Heart left ventricle (tissue), 16 donors: ENCODE measurements at regions not wholly inside any gene's neighbourhood (a gene's known extent, or its start where the extent isn't known, plus 50 kb on each side); places are given as distances from the start of the nearest gene placed in this dataset.

Experiments
- ATAC-seq, 4 donors: fragments of 200-7000 bp; cut with Tn5 transposase; one replicate each; pipeline ENCODE4 v1.9.1; 2020 to 2022; ENCODE audit warnings: moderate library complexity in 4 of 4, mild to moderate bottlenecking in 3 of 4, moderate number of reproducible peaks in 1 of 4
- DNase-seq, 5 donors: peaks; one replicate each; pipeline ENCODE4 v3.0.0-alpha.2; 2020
- H3K27ac ChIP-seq, 12 donors: fragments of 200-600 bp; sonication (generic) in 4 of 12; one replicate each; pipeline versions ENCODE4 v1.5.0 to v1.8.0; 2016 to 2022; ENCODE audit warnings: mild to moderate bottlenecking in 2 of 12
- H3K27me3 ChIP-seq, 9 donors: fragments of 200-600 bp; sonication (generic) in 2 of 9; one replicate each; pipeline versions ENCODE4 v1.5.1 to v1.8.0; 2016 to 2022; ENCODE audit warnings: mild to moderate bottlenecking in 3 of 9
- H3K36me3 ChIP-seq, 9 donors: fragments of 200-600 bp; sonication (generic) in 2 of 9; one replicate each; pipeline versions ENCODE4 v1.5.0 to v1.8.0; 2018 to 2022; ENCODE audit warnings: mild to moderate bottlenecking in 2 of 9
- H3K4me1 ChIP-seq, 12 donors: fragments of 200-600 bp; sonication (generic) in 4 of 12; one replicate each; pipeline versions ENCODE4 v1.5.0 to v1.8.0; 2016 to 2022; ENCODE audit warnings: mild to moderate bottlenecking in 3 of 12
- H3K4me3 ChIP-seq, 12 donors: fragments of 200-600 bp; sonication (generic) in 4 of 12; one replicate each; pipeline versions ENCODE4 v1.5.0 to v1.8.0; 2017 to 2022; ENCODE audit warnings: mild to moderate bottlenecking in 9 of 12, moderate library complexity in 4 of 12
- H3K9me3 ChIP-seq, 12 donors: fragments of 200-600 bp; sonication (generic) in 4 of 12; one replicate each; pipeline versions ENCODE4 v1.5.0 to v1.8.0; 2016 to 2022; ENCODE audit warnings: mild to moderate bottlenecking in 1 of 12
- CTCF ChIP-seq, 12 donors: fragments of 200-600 bp; sonication (generic) in 4 of 12; IDR thresholded peaks; one replicate each; pipeline versions ENCODE4 v1.5.0 to v1.8.0; 2018 to 2022; ENCODE audit warnings: antibody characterized with exemption in 12 of 12, mild to moderate bottlenecking in 5 of 12
- POLR2A ChIP-seq, 2 donors: fragments of 450-650 bp; IDR thresholded peaks; one replicate each; pipeline ENCODE4 v1.6.1; 2017; ENCODE audit warnings: antibody characterized with exemption in 2 of 2, mild to moderate bottlenecking in 2 of 2, moderate library complexity in 2 of 2
- WGBS, 4 donors: extraction: QIAGEN DNeasy Blood & Tissue Kit in 2 of 4; methylation state at CpG; one replicate each; pipeline versions ENCODE4 v1.1.5 to v1.1.7; 2013 to 2018; 5-methylcytosine and 5-hydroxymethylcytosine counted together
- intact Hi-C, 10 donors: fragments of 100-400 bp; cut with DNase I; formaldehyde crosslinking; loops; one replicate each; pipeline versions ENCODE4 v1.11.1 to v1.14.2; 2022
- donor health status: ischemic (EF 13 %, LVEDD 7.1; RV severe dilation, severe dysfunction).
- donor health status: healthy with polysubstance abuse.
- donor health status: DM: no; HTN: yes; CAD: no.
- donor health status: DM: no; HTN: no; CAD: no.
- donor health status: ischemic (EF 25% LVEDD 6.9; RV normal size, moderate dysfunction).
- donor health status: ischemic (EF 25% LVEDD 5.7; RV mildly dilated, moderate dysfunction).
- donor health status: healthy.
- donor health status: DM: yes; HTN: yes; CAD: no.
- donor health status: ischemic (EF 35%, LVEDD 5.7; RV mildly dilated, moderate dysfunction).
- donor health status: nonischemic (EF 11% LVEDD 7.7; RV severe dilation, severe dysfunction).
- donor health status: DM: yes; HTN: yes; CAD: no.
- donor health status: PGD.
- donor health status: ischemic (EF 29% LVEDD 5.4; RV normal size, mild dysfunction).
- donor health status: nonischemic (EF 23%, LVEDD 6.1; RV moderate dilation, normal function).

GRCh38 chr2:195022508-195022830, 634.6 kb upstream of the SLC39A10 start:
- WGBS, 4 donors: 72 to 85% (median 83%) methylated on average over 4 of the region's 4 CpGs

GRCh38 chr2:195021711-195022507, 635.1 kb upstream of the SLC39A10 start:
- no peak for DNase-seq
- no peaks in the 10 kb centered on the region for H3K9me3 ChIP-seq
- H3K4me3 ChIP-seq: no peak overlapping the region
- TF ChIP-seq CTCF (IDR thresholded peaks at IDR 0.05) (no peak), POLR2A (IDR thresholded peaks at IDR 0.05) (no peak)
- no peaks in the 10 kb centered on the region for H3K36me3 ChIP-seq
- ATAC-seq: no peak
- H3K27ac ChIP-seq: no peak overlapping the region
- H3K4me1 ChIP-seq: no peaks in the 10 kb centered on the region
- intact Hi-C loops: no loop called here
- H3K27me3 ChIP-seq: no peaks in the 10 kb centered on the region
- 79 to 82% (median 80%) methylated on average over 3 of the region's 3 CpGs for WGBS, 4 donors

More at GRCh38 chr2:195022508-195022830, 634.6 kb upstream of the SLC39A10 start:
- Histone ChIP-seq H3K4me1 (no peaks in the 10 kb centered on the region), H3K27me3 (no peaks in the 10 kb centered on the region), H3K4me3 (no peak overlapping the region), H3K36me3 (no peaks in the 10 kb centered on the region), H3K9me3 (no peaks in the 10 kb centered on the region), H3K27ac (no peak overlapping the region)
- TF ChIP-seq POLR2A (IDR thresholded peaks at IDR 0.05) (no peak), CTCF (IDR thresholded peaks at IDR 0.05) (no peak)
- ATAC-seq (no peak), DNase-seq (no peak)
- intact Hi-C loops: no loop called here

GRCh38 chr2:195018462-195018861, 638.6 kb upstream of the SLC39A10 start:
- intact Hi-C loops: no loop called here
- ATAC-seq: no peak
- Histone ChIP-seq H3K4me3 (no peak overlapping the region), H3K9me3 (no peaks in the 10 kb centered on the region), H3K4me1 (no peaks in the 10 kb centered on the region), H3K36me3 (no peaks in the 10 kb centered on the region), H3K27ac (no peak overlapping the region), H3K27me3 (no peaks in the 10 kb centered on the region)
- no peak for DNase-seq
- no peak for TF ChIP-seq CTCF (IDR thresholded peaks at IDR 0.05)
- no peak for TF ChIP-seq POLR2A (IDR thresholded peaks at IDR 0.05)

GRCh38 chr2:195017890-195018289, 639.1 kb upstream of the SLC39A10 start:
- DNase-seq (no peak), ATAC-seq (no peak)
- TF ChIP-seq CTCF (IDR thresholded peaks at IDR 0.05) (no peak), POLR2A (IDR thresholded peaks at IDR 0.05) (no peak)
- no peaks in the 10 kb centered on the region for H3K9me3 ChIP-seq
- intact Hi-C loops: no loop called here
- no peak overlapping the region for H3K4me3 ChIP-seq
- 79 to 89% (median 85%) methylated on average over 1 of the region's 1 CpG for WGBS, 4 donors
- no peaks in the 10 kb centered on the region for H3K27me3 ChIP-seq
- no peaks in the 10 kb centered on the region for H3K4me1 ChIP-seq
- no peak overlapping the region for H3K27ac ChIP-seq
- H3K36me3 ChIP-seq: no peaks in the 10 kb centered on the region
